Esophagus muscularis mucosa (tissue), 4 donors: ENCODE measurements at regions not wholly inside any gene's neighbourhood (a gene's known extent, or its start where the extent isn't known, plus 50 kb on each side); places are given as distances from the start of the nearest gene placed in this dataset.

Experiments
- DNase-seq: peaks from one replicate; pipeline ENCODE4 v3.0.0-alpha.2; 2017; ENCODE audit errors: extremely low spot score
- H3K27ac ChIP-seq, 4 donors: fragments of 200-600 bp; sonication (generic); replicated peaks in 1 of 4; 1 replicate in 3 of 4; 2 replicates in 1 of 4; pipeline ENCODE4 v1.5.1; 2016 to 2019; ENCODE audit warnings: mild to moderate bottlenecking in 1 of 4
- H3K27me3 ChIP-seq, 4 donors: fragments of 200-600 bp; sonication (generic); one replicate each; pipeline versions ENCODE4 v1.5.1 to v1.6.0; 2016 to 2019
- H3K36me3 ChIP-seq, 4 donors: fragments of 200-600 bp; sonication (generic); one replicate each; pipeline ENCODE4 v1.5.1; 2016 to 2019
- H3K4me1 ChIP-seq, 4 donors: fragments of 200-600 bp; sonication (generic); one replicate each; pipeline ENCODE4 v1.5.1; 2016 to 2019
- H3K4me3 ChIP-seq, 4 donors: fragments of 200-600 bp; sonication (generic); 1 replicate in 2 of 4; 2 replicates in 2 of 4; pipeline ENCODE4 v1.5.1; 2016 to 2019; ENCODE audit warnings: mild to moderate bottlenecking in 4 of 4, moderate library complexity in 1 of 4
- H3K9me3 ChIP-seq, 4 donors: fragments of 200-600 bp; sonication (generic); 1 replicate in 3 of 4; 2 replicates in 1 of 4; pipeline ENCODE4 v1.5.1; 2016 to 2019
- EP300 ChIP-seq: sonication (generic); formaldehyde crosslinking; IDR thresholded peaks from one replicate; pipeline ENCODE4 v1.6.1; 2017; ENCODE audit warnings: antibody characterized with exemption
- POLR2A ChIP-seq: fragments of 450-650 bp; IDR thresholded peaks from one replicate; pipeline ENCODE4 v1.6.1; 2017; ENCODE audit warnings: antibody characterized with exemption, moderate library complexity, mild to moderate bottlenecking, low read depth
- POLR2AphosphoS5 ChIP-seq, 2 donors: sonication (generic); formaldehyde crosslinking; IDR thresholded peaks; one replicate each; pipeline ENCODE4 v1.6.1; 2017; ENCODE audit warnings: antibody characterized with exemption in 2 of 2
- WGBS: methylation state at CpG from one replicate; pipeline ENCODE4 v1.1.5; 2018; 5-methylcytosine and 5-hydroxymethylcytosine counted together
- intact Hi-C: fragments of 100-400 bp; cut with DNase I; formaldehyde crosslinking; loops from one replicate; pipeline ENCODE4 v1.15.1; 2023
- TF ChIP-seq, protein P1 (sequence below), 3 experiments: fragments of 200-600 bp in 2 of 3; fragments of 450-650 bp in 1 of 3; sonication (generic) in 2 of 3; IDR thresholded peaks; one replicate each; pipeline ENCODE4 v1.5.1; 2017 to 2019; ENCODE audit warnings: antibody characterized with exemption in 3 of 3, mild to moderate bottlenecking in 2 of 3, moderate library complexity in 1 of 3

DNA sequence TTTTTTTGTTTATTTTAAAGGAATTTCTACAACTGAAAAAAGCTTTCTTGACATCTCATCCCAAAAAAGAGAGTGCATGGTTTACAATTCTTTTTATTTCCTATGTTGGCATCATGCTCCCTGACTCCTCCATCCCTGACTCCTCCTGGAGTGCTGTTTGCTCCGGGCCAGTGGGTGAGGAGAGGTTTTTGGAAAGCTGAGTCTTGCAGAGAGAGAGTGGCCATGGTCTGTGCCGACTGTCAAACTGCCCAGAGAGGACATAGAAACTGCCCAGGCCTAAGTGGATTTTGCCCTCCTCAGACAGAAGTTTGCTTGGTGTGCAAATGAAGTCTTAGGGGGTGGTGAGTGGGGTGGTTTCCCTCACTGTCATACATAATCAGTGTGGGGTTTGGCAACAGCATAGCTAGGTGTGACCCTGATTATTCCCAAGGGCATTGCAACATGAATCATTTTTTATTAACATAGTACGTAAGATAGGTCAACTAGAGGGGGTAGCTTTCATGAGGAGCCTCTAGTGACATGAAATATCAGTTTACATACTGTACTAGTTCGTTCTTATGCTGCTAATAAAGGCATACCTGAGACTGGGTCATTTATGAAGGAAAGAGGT lies 179.8 kb upstream of the UBL3 start:
- WGBS: 75% methylated on average over 4 of the region's 4 CpGs
- no peaks in the 10 kb centered on the region for H3K27me3 ChIP-seq
- no peak overlapping the region for H3K4me3 ChIP-seq
- H3K9me3 ChIP-seq: no peaks in the 10 kb centered on the region
- TF ChIP-seq POLR2A (no peak), EP300 (no peak), POLR2AphosphoS5 (IDR thresholded peaks at IDR 0.05) (no peak)
- TF ChIP-seq, protein P1, sequence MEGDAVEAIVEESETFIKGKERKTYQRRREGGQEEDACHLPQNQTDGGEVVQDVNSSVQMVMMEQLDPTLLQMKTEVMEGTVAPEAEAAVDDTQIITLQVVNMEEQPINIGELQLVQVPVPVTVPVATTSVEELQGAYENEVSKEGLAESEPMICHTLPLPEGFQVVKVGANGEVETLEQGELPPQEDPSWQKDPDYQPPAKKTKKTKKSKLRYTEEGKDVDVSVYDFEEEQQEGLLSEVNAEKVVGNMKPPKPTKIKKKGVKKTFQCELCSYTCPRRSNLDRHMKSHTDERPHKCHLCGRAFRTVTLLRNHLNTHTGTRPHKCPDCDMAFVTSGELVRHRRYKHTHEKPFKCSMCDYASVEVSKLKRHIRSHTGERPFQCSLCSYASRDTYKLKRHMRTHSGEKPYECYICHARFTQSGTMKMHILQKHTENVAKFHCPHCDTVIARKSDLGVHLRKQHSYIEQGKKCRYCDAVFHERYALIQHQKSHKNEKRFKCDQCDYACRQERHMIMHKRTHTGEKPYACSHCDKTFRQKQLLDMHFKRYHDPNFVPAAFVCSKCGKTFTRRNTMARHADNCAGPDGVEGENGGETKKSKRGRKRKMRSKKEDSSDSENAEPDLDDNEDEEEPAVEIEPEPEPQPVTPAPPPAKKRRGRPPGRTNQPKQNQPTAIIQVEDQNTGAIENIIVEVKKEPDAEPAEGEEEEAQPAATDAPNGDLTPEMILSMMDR (IDR thresholded peaks at IDR 0.05): no peak
- H3K27ac ChIP-seq: no peak overlapping the region
- no peaks in the 10 kb centered on the region for H3K36me3 ChIP-seq
- H3K4me1 ChIP-seq: peaks cover 0 to 11% (median 5%) of the 10 kb centered on the region in 4 donors
- intact Hi-C loops: no loop called here
- DNase-seq: no peak

DNA sequence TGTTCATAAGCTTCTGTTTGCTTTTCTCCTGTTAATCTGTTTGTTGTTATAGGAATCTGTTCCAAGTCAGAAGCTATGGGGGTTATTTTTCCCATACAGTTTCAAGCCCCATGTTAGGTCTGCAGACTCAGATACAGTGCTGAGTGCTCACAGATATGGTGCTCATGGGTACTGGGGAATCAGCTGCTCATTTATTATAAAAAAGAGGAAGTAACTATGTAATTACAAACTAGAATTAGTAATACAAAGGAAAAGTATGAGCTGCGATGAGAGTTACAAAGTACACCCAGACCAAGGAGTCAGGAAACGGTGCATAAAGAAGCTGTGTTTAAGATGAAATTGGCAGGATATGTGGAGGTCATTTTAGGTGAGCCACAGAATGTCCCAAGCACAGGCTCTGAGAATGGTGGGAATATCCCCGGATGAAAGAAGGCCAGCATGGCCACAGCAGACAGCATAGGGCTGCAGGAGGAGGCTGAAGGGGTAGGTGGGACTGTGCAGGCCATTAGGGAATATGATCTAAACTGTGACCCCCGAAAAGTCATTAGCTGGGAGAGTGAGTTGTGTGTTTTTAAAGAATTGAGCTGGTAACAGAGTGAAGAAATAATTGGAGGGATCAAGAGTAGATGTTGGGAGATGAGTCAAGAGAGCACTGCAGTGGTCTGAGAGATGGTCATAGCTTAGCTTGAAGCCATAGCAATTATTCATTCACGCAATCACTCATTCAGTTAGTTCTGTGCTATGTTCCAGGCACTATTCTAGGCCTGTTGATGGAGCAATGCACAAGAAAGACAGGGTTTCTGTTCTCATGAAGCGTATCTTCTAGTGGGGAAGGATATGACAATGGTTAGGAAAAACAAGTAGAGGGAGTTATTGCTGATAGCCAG lies 177.4 kb upstream of the UBL3 start:
- intact Hi-C loops: no loop called here
- no peak overlapping the region for H3K4me3 ChIP-seq
- whole genome bisulfite sequencing: 81% methylated on average over 6 of the region's 6 CpGs
- H3K27me3 ChIP-seq: no peaks in the 10 kb centered on the region
- no peaks in the 10 kb centered on the region for H3K9me3 ChIP-seq
- H3K27ac ChIP-seq: no peak overlapping the region
- TF ChIP-seq POLR2A (no peak), EP300 (no peak), POLR2AphosphoS5 (IDR thresholded peaks at IDR 0.05) (no peak)
- TF ChIP-seq, protein P1 (IDR thresholded peaks at IDR 0.05): no peak
- H3K4me1 ChIP-seq: no peaks in the 10 kb centered on the region
- no peaks in the 10 kb centered on the region for H3K36me3 ChIP-seq
- no peak for DNase-seq

DNA sequence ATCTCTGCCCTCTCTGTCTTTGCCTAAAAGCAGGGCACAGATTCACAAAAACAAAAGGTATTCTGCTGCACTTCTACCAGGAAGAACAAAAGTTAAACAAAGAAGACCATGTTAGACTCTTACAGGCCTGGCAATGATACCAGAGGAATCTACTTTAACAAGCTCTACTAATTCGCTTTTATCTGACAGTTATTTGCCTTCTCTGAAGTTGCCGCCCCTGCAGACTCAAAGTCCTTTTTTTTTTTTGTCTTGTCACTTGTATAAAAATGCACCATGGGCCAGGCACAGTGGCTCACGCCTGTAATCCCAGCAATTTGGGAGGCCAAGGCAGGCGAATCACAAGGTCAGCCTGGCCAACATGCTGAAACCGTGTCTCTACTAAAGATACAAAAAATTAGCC lies 176.5 kb upstream of the UBL3 start:
- 91% methylated on average over 5 of the region's 5 CpGs for WGBS
- no peak for DNase-seq
- TF ChIP-seq POLR2AphosphoS5 (IDR thresholded peaks at IDR 0.05) (no peak), POLR2A (no peak), EP300 (no peak)
- TF ChIP-seq, protein P1 (IDR thresholded peaks at IDR 0.05): no peak
- H3K36me3 ChIP-seq: no peaks in the 10 kb centered on the region
- intact Hi-C loops: no loop called here
- no peaks in the 10 kb centered on the region for H3K9me3 ChIP-seq
- H3K27ac ChIP-seq: no peak overlapping the region
- H3K27me3 ChIP-seq: no peaks in the 10 kb centered on the region
- no peaks in the 10 kb centered on the region for H3K4me1 ChIP-seq
- no peak overlapping the region for H3K4me3 ChIP-seq

DNA sequence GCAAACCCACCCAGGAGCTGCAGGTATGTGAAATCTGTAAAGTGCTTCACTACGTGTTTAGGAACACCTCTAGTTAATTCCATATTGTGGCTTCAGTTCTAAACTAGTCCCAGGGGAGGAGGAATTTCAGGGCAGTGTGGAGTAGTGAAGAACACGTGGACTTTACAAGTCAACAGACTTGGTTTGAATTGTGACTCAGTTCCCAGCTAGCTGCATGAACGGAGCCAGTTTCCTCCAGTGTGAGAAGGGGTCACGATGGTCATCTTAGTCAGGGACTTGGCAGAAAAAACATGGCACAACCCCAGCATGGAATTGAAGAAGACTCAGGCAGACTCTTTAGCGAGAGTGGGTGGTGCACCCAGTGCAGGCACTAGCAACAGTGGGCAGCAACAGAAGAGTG lies 175.7 kb upstream of the UBL3 start:
- no peak overlapping the region for H3K27ac ChIP-seq
- H3K4me1 ChIP-seq: no peaks in the 10 kb centered on the region
- no peaks in the 10 kb centered on the region for H3K27me3 ChIP-seq
- DNase-seq: no peak
- TF ChIP-seq POLR2AphosphoS5 (IDR thresholded peaks at IDR 0.05): no peak
- TF ChIP-seq POLR2A: no peak
- no peak for TF ChIP-seq EP300
- TF ChIP-seq, protein P1 (IDR thresholded peaks at IDR 0.05): no peak
- 69% methylated on average over 5 of the region's 5 CpGs for WGBS
- intact Hi-C loops: no loop called here
- H3K4me3 ChIP-seq: no peak overlapping the region
- no peaks in the 10 kb centered on the region for H3K36me3 ChIP-seq
- no peaks in the 10 kb centered on the region for H3K9me3 ChIP-seq
